ENCODE measurements at regions not wholly inside any gene's neighbourhood (a gene's known extent, or its start where the extent isn't known, plus 50 kb on each side); places are given as distances from the start of the nearest gene placed in this dataset.

GRCh38 chr2:5842326-5842725 is 150.1 kb downstream of the SOX11 start:
- TF ChIP-seq POLR2AphosphoS5 (IDR thresholded peaks at IDR 0.05) (no peak), CTCF (IDR thresholded peaks at IDR 0.05 in 8 of 11, conservative IDR thresholded peaks at IDR 0.05 in 3 of 11) (no peak), POLR2A (IDR thresholded peaks at IDR 0.05) (no peak)

Data from spleen (tissue), 7 donors.